OCI-LY7 (cell line): ENCODE measurements at regions not wholly inside any gene's neighbourhood (a gene's known extent, or its start where the extent isn't known, plus 50 kb on each side); places are given as distances from the start of the nearest gene placed in this dataset.

Source experiments
- BruUV-seq: library from RNA; stranded (reverse); fragments of 400-500 nt; replicated peaks from 2 replicates; lab custom pipeline; 2021; lab: Mats Ljungman, UMichigan
- CTCF ChIA-PET: fragments of 300-600 bp; sonication (Branson Sonifier 250); formaldehyde crosslinking; loops from one replicate; lab custom pipeline; 2022; ENCODE audit warnings: antibody characterized with exemption; ENCODE audit not compliant: unreplicated experiment; lab: Charles Lee
- POLR2A ChIA-PET: fragments of 300-600 bp; sonication (Branson Sonifier 250); formaldehyde crosslinking; loops from one replicate; lab custom pipeline; 2022; ENCODE audit warnings: antibody characterized with exemption; lab: Charles Lee
- DNase-seq: peaks from one replicate; pipeline ENCODE4 v3.0.0-alpha.2; 2015; ENCODE audit warnings: low spot score
- H2AFZ ChIP-seq: fragments of 200-600 bp; sonication (generic), shearing (Covaris generic); 2 replicates; pipeline ENCODE4 v1.6.1; 2014; ENCODE audit warnings: mild to moderate bottlenecking, antibody characterized with exemption, low read length, moderate library complexity
- H3K27ac ChIP-seq: fragments of 200-600 bp; sonication (generic); 2 replicates; pipeline ENCODE4 v1.5.1; 2014; ENCODE audit warnings: mixed run types, low read depth, mild to moderate bottlenecking, moderate library complexity, low read length, inconsistent platforms; ENCODE audit not compliant: poor library complexity, severe bottlenecking
- H3K36me3 ChIP-seq: fragments of 200-600 bp; sonication (generic); 2 replicates; pipeline ENCODE4 v1.6.1; 2014; ENCODE audit warnings: mild to moderate bottlenecking, antibody characterized with exemption, low read length, moderate library complexity, mixed read lengths; ENCODE audit not compliant: insufficient read depth
- H3K4me1 ChIP-seq: fragments of 200-600 bp; sonication (generic); 2 replicates; pipeline ENCODE4 v1.5.1; 2014; ENCODE audit warnings: mild to moderate bottlenecking, low read length; ENCODE audit not compliant: insufficient read depth, poor library complexity, severe bottlenecking
- H3K4me2 ChIP-seq: fragments of 200-600 bp; sonication (generic); 2 replicates; pipeline ENCODE4 v1.6.1; 2014; ENCODE audit warnings: mild to moderate bottlenecking, low read length
- H3K4me3 ChIP-seq: fragments of 200-600 bp; sonication (generic); 2 replicates; pipeline ENCODE4 v1.5.1; 2014; ENCODE audit warnings: mild to moderate bottlenecking, low read depth, low read length; ENCODE audit not compliant: poor library complexity, severe bottlenecking
- H3K79me2 ChIP-seq: fragments of 200-600 bp; sonication (generic); 2 replicates; pipeline ENCODE4 v1.6.1; 2016; ENCODE audit warnings: low read depth, mild to moderate bottlenecking, low read length, moderate library complexity, mixed read lengths; ENCODE audit not compliant: insufficient read depth
- H3K9me2 ChIP-seq: fragments of 200-600 bp; sonication (generic); 2 replicates; pipeline ENCODE4 v1.6.1; 2016; ENCODE audit warnings: mild to moderate bottlenecking, low read length, mixed read lengths; ENCODE audit not compliant: insufficient read depth
- H3K9me3 ChIP-seq: fragments of 200-600 bp; sonication (generic); 2 replicates; pipeline ENCODE4 v1.6.1; 2014; ENCODE audit warnings: mild to moderate bottlenecking, mixed run types, low read length, mixed read lengths
- H4K20me1 ChIP-seq: fragments of 200-600 bp; sonication (generic); 2 replicates; pipeline ENCODE4 v1.6.1; 2014; ENCODE audit warnings: mild to moderate bottlenecking, antibody characterized with exemption, low read length, moderate library complexity, mixed read lengths; ENCODE audit not compliant: insufficient read depth
- CTCF ChIP-seq: fragments of 200-600 bp; sonication (generic); conservative IDR thresholded peaks from 2 replicates; pipeline ENCODE4 v1.5.1; 2014; ENCODE audit warnings: mild to moderate bottlenecking, antibody characterized with exemption, low read length, moderate library complexity, mixed read lengths
- EZH2phosphoT487 ChIP-seq: fragments of 200-600 bp; sonication (generic); IDR thresholded peaks from 2 replicates; pipeline ENCODE4 v1.6.1; 2018; ENCODE audit warnings: low read depth, borderline replicate concordance, mild to moderate bottlenecking, mixed run types, antibody characterized with exemption, low read length, moderate library complexity, mixed read lengths
- intact Hi-C: fragments of 100-400 bp; cut with micrococcal nuclease; formaldehyde crosslinking; loops from one replicate; pipeline ENCODE4 v1.10.0; 2022; ENCODE audit not compliant: unreplicated experiment

DNA sequence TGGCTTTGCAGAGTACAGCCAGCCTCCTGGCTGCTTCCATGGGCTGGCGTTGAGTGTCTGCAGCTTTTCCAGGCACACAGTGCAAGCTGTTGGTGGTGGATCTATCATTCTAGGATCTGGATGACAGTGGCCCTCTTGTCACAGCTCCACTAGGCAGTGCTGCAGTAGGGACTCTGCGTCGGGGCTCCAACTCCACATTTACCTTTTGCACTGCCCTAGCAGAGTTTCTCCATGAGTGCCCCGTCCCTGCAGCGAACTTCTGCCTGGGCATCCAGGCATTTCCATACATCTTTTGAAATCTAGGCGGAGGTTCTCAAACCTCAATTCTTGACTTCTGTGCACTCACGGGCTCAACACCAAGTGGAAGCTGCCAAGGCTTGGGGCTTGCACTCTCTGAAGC, 1697.3 kb upstream of the MIR17HG start:
- POLR2A ChIA-PET = no interaction called here

DNA sequence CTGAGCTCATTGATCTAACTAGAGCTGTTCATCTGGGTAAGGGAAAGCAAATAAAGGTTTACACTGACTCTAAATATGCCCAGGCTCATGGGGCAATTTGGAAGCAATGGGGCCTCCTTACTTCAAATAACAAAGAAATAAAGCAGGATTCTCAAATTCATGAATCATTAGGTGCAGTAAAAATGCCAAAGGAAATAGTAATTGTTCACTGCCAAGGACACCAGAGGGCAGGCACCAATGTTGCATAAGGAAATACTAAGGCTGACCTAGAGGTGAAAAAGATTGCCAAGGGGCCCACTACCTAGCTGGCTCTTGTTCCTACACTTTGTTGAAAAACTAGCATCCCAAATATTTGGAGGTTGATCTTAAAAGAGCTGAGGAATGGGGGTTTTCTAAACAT, 1686.7 kb upstream of the MIR17HG start:
- no peak overlapping the region for H2AFZ ChIP-seq
- H3K27ac ChIP-seq = no peak overlapping the region
- CTCF ChIA-PET = interaction anchor here (0.6 kb wide), 1 partner anchor 1283 kb away, joined by 5 read pairs; no protein-coding TSS in a partner anchor
- no peak for TF ChIP-seq EZH2phosphoT487
- TF ChIP-seq CTCF = no peak
- DNase-seq = no peak
- H3K36me3 ChIP-seq = no peaks in the 10 kb centered on the region
- intact Hi-C loops = no loop called here
- no peak overlapping the region for H3K4me3 ChIP-seq
- H3K4me2 ChIP-seq = no peak overlapping the region
- 0 out of 2 replicates have a peak, but pooled peaks cover 15% of the 10 kb centered on the region for H3K9me3 ChIP-seq
- H4K20me1 ChIP-seq = no peaks in the 10 kb centered on the region
- POLR2A ChIA-PET = interaction anchor here (0.6 to 0.8 kb wide), 2 partner anchors 13 to 120 kb away, joined by 3 read pairs; no protein-coding TSS in a partner anchor
- no TSS peak for BruUV-seq
- no peaks in the 10 kb centered on the region for H3K4me1 ChIP-seq
- no peaks in the 10 kb centered on the region for H3K9me2 ChIP-seq
- no peaks in the 10 kb centered on the region for H3K79me2 ChIP-seq

More for the DNA sequence above, 1697.3 kb upstream of the MIR17HG start:
- intact Hi-C loops = no loop called here
- no peak overlapping the region for H3K4me3 ChIP-seq
- H4K20me1 ChIP-seq = no peaks in the 10 kb centered on the region
- no peaks in the 10 kb centered on the region for H3K36me3 ChIP-seq
- H3K9me3 ChIP-seq = peaks cover 33% of the 10 kb centered on the region
- no peak overlapping the region for H2AFZ ChIP-seq
- no peak for DNase-seq
- no peaks in the 10 kb centered on the region for H3K4me1 ChIP-seq
- no peak overlapping the region for H3K4me2 ChIP-seq
- no peak overlapping the region for H3K27ac ChIP-seq
- CTCF ChIA-PET = no interaction called here
- no peaks in the 10 kb centered on the region for H3K9me2 ChIP-seq
- no peaks in the 10 kb centered on the region for H3K79me2 ChIP-seq
- no peak for TF ChIP-seq EZH2phosphoT487
- TF ChIP-seq CTCF = no peak
- no TSS peak for BruUV-seq

GRCh38 chr13:89673789-89674311, 1673.6 kb upstream of the MIR17HG start:
- H3K4me1 ChIP-seq = no peaks in the 10 kb centered on the region
- H3K27ac ChIP-seq = no peak overlapping the region
- no peak overlapping the region for H2AFZ ChIP-seq
- BruUV-seq = no TSS peak
- no peak overlapping the region for H3K4me3 ChIP-seq
- no peaks in the 10 kb centered on the region for H3K36me3 ChIP-seq
- H3K9me2 ChIP-seq = no peaks in the 10 kb centered on the region
- ChIA-PET POLR2A (interaction anchor here (0.6 to 0.8 kb wide), 2 partner anchors 20 to 276 kb away, joined by 3 read pairs; no protein-coding TSS in a partner anchor), CTCF (no interaction called here)
- DNase-seq = no peak
- TF ChIP-seq CTCF (no peak), EZH2phosphoT487 (no peak)
- no peaks in the 10 kb centered on the region for H3K79me2 ChIP-seq
- no peaks in the 10 kb centered on the region for H4K20me1 ChIP-seq
- H3K9me3 ChIP-seq = no peaks in the 10 kb centered on the region; the same call in 1 of the 2 replicates
- intact Hi-C loops = no loop called here
- H3K4me2 ChIP-seq = no peak overlapping the region
